HEK293T (cell line): ENCODE measurements at regions not wholly inside any gene's neighbourhood (a gene's known extent, or its start where the extent isn't known, plus 50 kb on each side); places are given as distances from the start of the nearest gene placed in this dataset.

Source experiments
- CTCF ChIA-PET: fragments of 350-600 bp; formaldehyde crosslinking; extraction: SDS; loops from one replicate; lab custom pipeline; 2021; ENCODE audit warnings: antibody characterized with exemption, inconsistent platforms; lab: Yijun Ruan, JAX
- POLR2A ChIA-PET: fragments of 350-600 bp; formaldehyde crosslinking; extraction: SDS; loops from one replicate; lab custom pipeline; 2020; ENCODE audit warnings: antibody characterized with exemption, inconsistent platforms; lab: Yijun Ruan, JAX
- DNase-seq: peaks from one replicate; pipeline ENCODE4 v3.0.0; 2012; ENCODE audit warnings: mixed read lengths; ENCODE audit errors: extremely low spot score
- ARNT ChIP-seq: fragments of 450-650 bp; IDR thresholded peaks from 2 replicates; pipeline ENCODE4 v1.6.1; 2017; ENCODE audit warnings: mild to moderate bottlenecking
- BHLHE40 ChIP-seq: fragments of 450-650 bp; IDR thresholded peaks from 2 replicates; pipeline ENCODE4 v1.6.1; 2016; ENCODE audit warnings: mild to moderate bottlenecking, moderate library complexity, borderline replicate concordance
- CTBP1 ChIP-seq: fragments of 450-650 bp; IDR thresholded peaks from 2 replicates; pipeline ENCODE4 v1.6.1; 2016; ENCODE audit warnings: borderline replicate concordance
- ELF4 ChIP-seq: fragments of 450-650 bp; IDR thresholded peaks from 2 replicates; pipeline ENCODE4 v1.6.1; 2017; ENCODE audit warnings: antibody characterized with exemption
- FOXA1 ChIP-seq: fragments of 450-650 bp; IDR thresholded peaks from 2 replicates; pipeline ENCODE4 v1.6.1; 2016; ENCODE audit warnings: mild to moderate bottlenecking
- FOXK2 ChIP-seq: fragments of 450-650 bp; IDR thresholded peaks from 2 replicates; pipeline ENCODE4 v1.6.1; 2016; ENCODE audit warnings: mild to moderate bottlenecking
- FOXM1 ChIP-seq: fragments of 450-650 bp; IDR thresholded peaks from 2 replicates; pipeline ENCODE4 v1.6.1; 2017; ENCODE audit warnings: mild to moderate bottlenecking, borderline replicate concordance
- HDGF ChIP-seq: fragments of 450-650 bp; IDR thresholded peaks from 2 replicates; pipeline ENCODE4 v1.6.1; 2017; ENCODE audit warnings: antibody characterized with exemption, borderline replicate concordance
- L3MBTL2 ChIP-seq: fragments of 450-650 bp; conservative IDR thresholded peaks from 2 replicates; pipeline ENCODE4 v1.6.1; 2016; ENCODE audit warnings: mild to moderate bottlenecking
- LEF1 ChIP-seq: fragments of 450-650 bp; IDR thresholded peaks from 2 replicates; pipeline ENCODE4 v1.6.1; 2017; ENCODE audit warnings: mild to moderate bottlenecking, borderline replicate concordance
- NFRKB ChIP-seq: fragments of 450-650 bp; IDR thresholded peaks from 2 replicates; pipeline ENCODE4 v1.6.1; 2016; ENCODE audit warnings: mild to moderate bottlenecking, moderate library complexity
- PKNOX1 ChIP-seq: fragments of 450-650 bp; IDR thresholded peaks from 2 replicates; pipeline ENCODE4 v1.6.1; 2016
- SP1 ChIP-seq: fragments of 450-650 bp; IDR thresholded peaks from 2 replicates; pipeline ENCODE4 v1.6.1; 2017
- SUZ12 ChIP-seq: fragments of 450-650 bp; IDR thresholded peaks from 2 replicates; pipeline ENCODE4 v1.6.1; 2016; ENCODE audit warnings: mild to moderate bottlenecking
- TARDBP ChIP-seq: fragments of 450-650 bp; IDR thresholded peaks from 2 replicates; pipeline ENCODE4 v1.6.1; 2016
- ZNF384 ChIP-seq: fragments of 450-650 bp; IDR thresholded peaks from 2 replicates; pipeline ENCODE4 v1.6.1; 2016

GRCh38 chr13:105735281-105735680 is 800.2 kb downstream of the EFNB2 start:
- DNase-seq = no peak
- ChIA-PET CTCF (no interaction called here), POLR2A (no interaction called here)
- TF ChIP-seq FOXA1 (no peak), ELF4 (no peak), BHLHE40 (no peak)

GRCh38 chr13:105732806-105733529 is 802.5 kb downstream of the EFNB2 start:
- no peak for TF ChIP-seq HDGF
- no peak for DNase-seq
- CTCF ChIA-PET = no interaction called here
- POLR2A ChIA-PET = no interaction called here

- TF ChIP-seq HDGF = no peak
- no peak for TF ChIP-seq LEF1
- no peak for TF ChIP-seq ELF4
- TF ChIP-seq BHLHE40 = no peak
- no peak for TF ChIP-seq FOXK2
- TF ChIP-seq TARDBP = no peak
- no peak for TF ChIP-seq SUZ12
- TF ChIP-seq FOXM1 = no peak
- TF ChIP-seq CTBP1 = no peak
- ChIA-PET POLR2A (no interaction called here), CTCF (interaction anchor here (0.5 kb wide), 1 partner anchor 1872 kb away, joined by 3 read pairs; no protein-coding TSS in a partner anchor)
- DNase-seq = no peak
These were observed 809.6 kb downstream of the EFNB2 start for GRCh38 chr13:105725887-105726286.

GRCh38 chr13:105721016-105721415 is 814.4 kb downstream of the EFNB2 start:
- DNase-seq = no peak
- no peak for TF ChIP-seq BHLHE40
- TF ChIP-seq NFRKB = no peak
- no peak for TF ChIP-seq SP1
- TF ChIP-seq FOXA1 = no peak
- no peak for TF ChIP-seq ZNF384
- no peak for TF ChIP-seq ELF4
- no peak for TF ChIP-seq FOXM1
- TF ChIP-seq HDGF = no peak
- no peak for TF ChIP-seq CTBP1
- no peak for TF ChIP-seq L3MBTL2
- TF ChIP-seq FOXK2 = no peak
- TF ChIP-seq PKNOX1 = no peak
- no peak for TF ChIP-seq ARNT
- no peak for TF ChIP-seq TARDBP
- ChIA-PET CTCF (no interaction called here), POLR2A (no interaction called here)

- CTCF ChIA-PET = no interaction called here
- no peak for TF ChIP-seq SP1
- TF ChIP-seq ARNT = no peak
- no peak for TF ChIP-seq BHLHE40
- TF ChIP-seq CTBP1 = no peak
- POLR2A ChIA-PET = no interaction called here
- no peak for DNase-seq
These were observed 815.6 kb downstream of the EFNB2 start for GRCh38 chr13:105719859-105720258.

- ChIA-PET CTCF (no interaction called here), POLR2A (no interaction called here)
- DNase-seq = no peak
- TF ChIP-seq LEF1 (no peak), SP1 (no peak), ARNT (no peak), FOXM1 (no peak), ZNF384 (no peak), ELF4 (no peak), SUZ12 (no peak), FOXA1 (no peak), CTBP1 (no peak), BHLHE40 (no peak), L3MBTL2 (no peak), HDGF (no peak), NFRKB (no peak), PKNOX1 (no peak), TARDBP (no peak)
These were observed 826.3 kb downstream of the EFNB2 start for GRCh38 chr13:105709181-105709580.

GRCh38 chr13:105703843-105704242 is 831.6 kb downstream of the EFNB2 start:
- CTCF ChIA-PET = no interaction called here
- POLR2A ChIA-PET = no interaction called here
- no peak for DNase-seq

More at GRCh38 chr13:105703843-105704242, 831.6 kb downstream of the EFNB2 start:
- TF ChIP-seq FOXM1 = no peak
- no peak for TF ChIP-seq TARDBP
- TF ChIP-seq HDGF = no peak
- TF ChIP-seq ARNT = no peak
- no peak for TF ChIP-seq BHLHE40
- no peak for TF ChIP-seq NFRKB
- no peak for TF ChIP-seq L3MBTL2
- no peak for TF ChIP-seq CTBP1
- TF ChIP-seq FOXK2 = no peak
- no peak for TF ChIP-seq ELF4
- no peak for TF ChIP-seq PKNOX1
- TF ChIP-seq LEF1 = no peak
- no peak for TF ChIP-seq SUZ12
- TF ChIP-seq ZNF384 = no peak
- TF ChIP-seq FOXA1 = no peak
- no peak for TF ChIP-seq SP1
